HL-60/S4 treated with phorbol 12-myristate 13-acetate at 8.2 ng/mL for 4 days and 3 days (cell line): ENCODE measurements at regions not wholly inside any gene's neighbourhood (a gene's known extent, or its start where the extent isn't known, plus 50 kb on each side); places are given as distances from the start of the nearest gene placed in this dataset.

Experiments used
- in situ Hi-C: fragments of 300-500 bp; cut with MboI; formaldehyde crosslinking; loops from 2 replicates; pipeline ENCODE4 v1.15.0; 2022; ENCODE audit warnings: low sequenced_read_pairs

DNA sequence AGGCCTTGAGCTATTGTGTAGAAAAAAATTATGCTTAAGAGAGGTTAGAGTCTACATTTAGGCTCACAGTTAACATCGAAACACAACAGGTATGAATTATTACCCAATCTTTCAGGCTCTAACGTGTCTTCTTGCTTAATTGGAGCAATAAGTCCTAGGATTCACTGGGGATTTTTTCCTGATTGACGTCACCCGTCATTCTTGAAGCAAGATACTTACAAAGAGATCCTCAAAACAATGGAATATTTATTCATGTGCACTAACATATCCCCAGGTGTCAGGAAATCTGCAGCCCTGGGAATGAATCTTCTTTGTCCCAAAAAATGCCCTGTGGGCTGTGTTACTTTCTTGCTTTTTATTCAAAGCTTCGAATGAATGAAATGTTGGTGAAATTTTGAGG, 413.5 kb downstream of the NFIB start:
- in situ Hi-C loops, result no loop called here

DNA sequence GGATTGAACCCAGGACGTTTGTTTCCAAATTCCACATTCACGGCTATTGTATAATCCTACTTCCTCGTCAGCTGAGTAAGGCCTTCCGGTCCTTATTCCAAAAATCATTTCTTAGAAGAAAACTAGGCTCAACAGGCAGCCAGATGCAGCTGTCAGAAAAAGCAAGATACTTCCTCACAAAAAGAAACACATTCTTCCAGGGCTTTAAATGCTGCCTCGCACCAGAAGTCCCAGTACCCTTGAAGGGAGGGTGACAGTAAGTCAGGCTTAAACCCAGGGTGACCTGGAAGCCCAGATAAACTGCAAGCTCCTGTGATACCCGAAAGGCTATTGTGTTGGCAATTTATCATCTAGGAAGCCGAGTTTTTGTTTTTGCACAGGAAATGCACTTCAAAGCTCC, 414.0 kb downstream of the NFIB start:
- in situ Hi-C loops, result no loop called here

DNA sequence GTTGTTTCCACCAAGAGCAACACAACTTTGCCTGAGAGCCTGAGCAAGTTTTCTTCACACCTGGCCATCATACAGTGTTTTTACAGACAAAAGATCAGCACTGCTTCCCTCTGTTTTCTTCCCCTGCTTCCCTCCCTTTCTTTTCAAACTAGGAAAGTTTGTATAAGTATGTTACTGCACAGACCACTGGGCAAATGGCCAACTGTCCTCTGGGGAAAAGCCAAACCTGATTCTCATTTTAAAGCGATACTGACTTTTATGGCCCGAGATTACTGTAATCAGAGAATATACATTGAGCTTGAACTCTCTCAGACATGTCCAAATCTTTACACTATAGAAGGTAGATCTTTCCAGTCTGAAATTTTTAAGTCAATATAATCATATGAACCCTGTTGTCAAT, 415.0 kb downstream of the NFIB start:
- in situ Hi-C loops, result no loop called here

DNA sequence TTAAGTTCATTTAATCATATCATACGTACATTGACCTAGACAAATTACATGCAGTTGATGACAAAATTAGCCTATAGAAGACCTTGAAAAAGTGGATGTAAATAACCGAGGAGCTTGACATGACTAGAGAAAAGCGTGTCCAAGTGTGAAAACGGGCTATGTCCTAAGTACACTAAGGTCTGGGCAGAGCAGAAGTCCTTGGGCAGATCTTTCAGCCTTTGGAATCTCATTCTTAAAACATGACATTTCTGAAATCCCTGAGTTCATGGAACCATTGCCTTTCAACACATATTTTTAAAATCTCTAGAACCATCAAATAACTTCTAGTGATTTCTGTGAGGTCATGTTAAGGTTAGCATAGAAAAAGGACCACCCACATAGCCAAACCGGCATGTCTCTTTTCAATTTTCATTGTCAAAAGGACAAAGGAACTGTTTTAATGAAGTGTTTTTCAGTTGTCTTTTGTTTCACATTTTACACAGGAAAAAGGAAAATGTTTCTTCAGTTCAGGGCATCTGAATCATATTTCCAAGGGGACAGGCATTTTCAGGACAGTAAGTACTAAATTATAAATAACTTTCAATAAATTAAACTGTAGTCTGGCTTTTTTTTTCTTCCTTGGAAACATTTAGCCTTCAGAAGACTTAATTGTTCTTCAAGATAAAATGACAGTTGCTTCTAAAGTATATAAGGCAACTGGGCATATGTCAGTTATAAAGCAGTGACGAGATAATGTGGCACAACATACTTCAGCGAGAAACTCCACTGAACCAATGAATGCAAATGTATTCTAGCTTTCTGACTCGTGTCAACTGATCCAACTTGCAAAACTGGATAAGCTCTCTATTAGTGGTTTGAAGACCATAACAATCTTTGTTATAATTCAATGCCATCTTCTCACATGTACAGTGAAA, 416.8 kb downstream of the NFIB start:
- in situ Hi-C loops, result no loop called here

DNA sequence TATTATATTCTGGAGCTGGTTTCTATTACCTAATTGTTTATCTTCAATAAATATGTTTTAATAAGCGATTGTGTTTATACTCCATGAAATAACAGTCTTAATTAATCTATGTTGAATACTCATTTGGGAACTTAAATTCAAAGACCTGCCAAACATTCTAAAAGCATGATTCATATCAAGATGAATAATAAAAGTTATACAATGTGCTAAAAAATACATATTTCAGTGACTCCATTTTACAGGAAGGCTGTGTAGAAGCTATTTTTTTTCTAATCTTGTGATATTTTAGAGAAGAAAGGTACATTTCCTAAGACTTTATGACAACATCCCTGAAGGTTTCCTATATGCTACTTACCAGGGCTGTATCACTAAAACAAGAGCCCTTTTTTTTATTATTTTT, 417.9 kb downstream of the NFIB start:
- in situ Hi-C loops, result no loop called here

DNA sequence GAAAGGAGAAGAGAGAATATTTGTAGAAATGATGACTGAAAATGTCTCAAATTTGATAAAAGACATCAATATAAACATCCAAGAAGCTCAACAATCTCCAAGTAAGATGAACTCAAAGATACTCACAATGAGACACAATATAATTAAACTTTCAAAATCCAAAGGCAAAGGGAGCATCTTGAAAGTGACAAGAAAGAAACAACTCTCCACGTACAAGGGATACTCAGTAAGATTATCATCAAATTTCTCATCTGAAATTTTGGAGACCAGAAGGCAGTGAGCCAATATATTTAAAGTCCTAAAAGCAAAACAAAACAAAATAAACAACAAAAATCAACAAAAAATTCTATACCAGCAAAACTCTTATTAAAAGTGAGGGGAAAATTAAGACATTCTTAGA, 428.7 kb downstream of the NFIB start:
- in situ Hi-C loops, result no loop called here

DNA sequence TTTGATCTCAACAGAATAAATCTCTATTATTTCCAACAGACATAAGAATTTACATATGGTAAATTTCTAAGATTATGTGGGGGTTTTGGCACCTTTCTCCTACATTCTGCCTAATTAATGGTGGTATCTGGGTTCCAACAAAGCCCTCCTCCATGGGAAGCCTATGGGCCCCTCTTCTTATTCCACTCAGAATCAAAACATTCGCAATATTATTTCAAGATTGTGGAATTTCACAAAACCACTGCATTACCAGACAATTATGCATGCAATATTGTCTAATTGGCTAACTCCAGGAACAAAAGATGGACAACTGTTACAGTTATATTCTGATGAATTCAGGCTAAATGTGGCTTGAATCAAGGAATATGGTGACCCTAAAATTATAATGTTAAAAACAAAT, 434.0 kb downstream of the NFIB start:
- in situ Hi-C loops, result no loop called here

DNA sequence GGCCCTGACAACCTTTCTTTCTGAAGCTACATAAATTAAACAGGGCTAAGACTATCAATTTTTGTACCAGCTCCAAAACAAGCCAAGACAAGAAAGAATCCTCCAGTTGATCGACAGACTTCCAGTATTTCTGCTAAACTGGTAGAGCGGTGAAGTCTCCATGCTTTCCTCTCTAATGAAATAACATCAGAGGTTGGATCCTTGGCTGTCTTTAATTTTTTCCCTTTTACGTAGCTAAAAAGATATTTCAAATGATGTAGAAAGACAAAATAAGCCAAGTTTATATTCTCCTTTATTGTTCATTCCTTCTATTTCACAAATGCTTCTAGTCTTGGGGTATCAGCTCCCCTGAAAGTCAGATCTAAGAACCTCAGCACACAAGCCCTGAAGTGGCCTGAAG, 434.9 kb downstream of the NFIB start:
- in situ Hi-C loops, result no loop called here

DNA sequence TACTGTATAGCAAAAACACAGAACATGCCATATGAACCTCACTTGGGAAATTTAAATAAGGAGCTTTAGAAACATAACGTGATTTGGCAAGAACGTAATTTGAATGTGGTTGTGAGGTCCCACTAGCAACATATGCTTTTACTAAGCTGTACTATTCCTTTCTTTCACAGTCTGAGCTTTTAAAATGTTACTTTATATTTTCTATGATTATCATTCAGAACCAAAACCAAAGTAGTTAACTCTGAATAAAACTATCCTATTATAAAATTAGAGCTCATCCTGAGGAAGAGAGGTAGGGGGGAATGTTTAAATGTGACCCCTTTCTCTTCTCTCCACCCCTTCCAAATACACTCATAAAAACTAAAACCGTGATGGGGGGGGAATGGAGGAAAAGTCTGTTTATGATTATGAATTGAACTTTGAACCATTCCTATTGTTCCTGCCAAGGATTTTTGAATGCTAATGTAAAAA, 435.7 kb downstream of the NFIB start:
- in situ Hi-C loops, result no loop called here

DNA sequence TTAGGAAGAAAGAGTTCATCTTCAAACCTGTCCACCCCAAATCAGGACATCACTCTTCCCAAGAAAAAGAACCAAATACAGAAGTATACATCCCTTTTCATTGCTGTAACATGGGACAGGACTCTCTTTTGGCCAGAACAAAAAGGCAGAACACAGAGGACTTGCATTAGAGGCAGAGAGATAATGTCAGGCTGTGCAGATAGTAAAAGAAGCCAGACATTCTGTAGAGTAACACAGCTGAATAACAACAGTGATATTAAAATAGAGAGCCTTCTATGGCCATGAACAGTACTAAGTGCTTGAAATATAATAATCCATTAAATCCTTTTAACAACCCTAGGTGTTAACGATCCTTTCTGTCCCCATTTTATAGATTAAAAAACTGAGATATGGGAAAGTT, 437.2 kb downstream of the NFIB start:
- in situ Hi-C loops, result no loop called here

DNA sequence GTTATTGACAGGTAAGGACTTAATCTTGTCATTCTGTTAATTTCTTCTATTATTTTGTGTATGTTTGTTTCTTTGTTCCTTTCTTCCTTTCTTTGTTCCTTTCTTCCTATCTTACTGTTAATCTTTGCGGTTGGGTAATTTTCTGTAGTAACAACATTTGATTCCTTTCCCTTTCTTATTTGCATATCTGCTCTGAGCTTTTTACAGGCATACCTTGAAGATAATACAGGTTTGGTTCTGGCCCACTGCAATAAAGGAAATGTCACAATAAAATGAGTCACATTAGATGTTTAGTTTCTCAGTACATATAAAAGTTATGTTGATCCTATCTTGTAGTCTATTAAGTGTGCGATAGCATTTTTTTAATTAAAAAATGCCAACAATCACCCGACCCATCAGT, 440.7 kb downstream of the NFIB start:
- in situ Hi-C loops, result no loop called here

DNA sequence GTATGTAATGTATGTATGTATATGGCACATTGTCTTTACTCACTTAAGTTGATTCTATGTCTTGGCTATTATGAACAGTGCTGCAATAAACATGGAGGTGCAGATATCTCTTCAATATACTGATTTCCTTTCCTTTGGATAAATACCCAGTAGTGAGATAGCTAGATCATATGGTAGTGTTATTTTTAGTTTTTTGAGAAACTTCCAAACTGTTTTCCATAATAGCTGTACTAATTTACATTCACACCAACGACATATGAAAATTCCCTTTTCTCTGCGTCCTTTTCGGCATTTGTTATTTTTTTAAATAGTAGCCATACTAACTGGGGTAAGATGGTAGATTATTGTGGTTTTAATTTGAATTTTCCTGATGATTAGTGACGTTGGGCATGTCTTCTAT, 445.6 kb downstream of the NFIB start:
- in situ Hi-C loops, result no loop called here

DNA sequence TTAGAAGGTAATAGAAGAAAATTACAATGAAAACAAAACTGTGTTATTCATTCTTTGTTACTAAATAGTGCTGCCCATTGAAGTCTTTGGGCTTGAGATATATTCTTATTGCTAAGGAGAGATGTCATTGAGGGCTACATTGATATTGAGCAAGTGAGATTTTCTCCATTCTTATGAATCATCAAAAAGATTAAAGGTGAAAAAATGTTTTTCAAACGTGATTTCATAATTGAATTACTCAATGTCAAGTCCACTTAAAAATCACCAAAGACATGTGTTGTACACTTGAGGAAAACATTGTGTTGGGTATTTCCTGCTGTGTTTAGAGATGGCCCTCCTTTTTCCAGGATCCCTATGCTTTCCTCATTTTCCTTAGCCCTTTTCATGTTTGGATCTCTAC, 448.1 kb downstream of the NFIB start:
- in situ Hi-C loops, result no loop called here

DNA sequence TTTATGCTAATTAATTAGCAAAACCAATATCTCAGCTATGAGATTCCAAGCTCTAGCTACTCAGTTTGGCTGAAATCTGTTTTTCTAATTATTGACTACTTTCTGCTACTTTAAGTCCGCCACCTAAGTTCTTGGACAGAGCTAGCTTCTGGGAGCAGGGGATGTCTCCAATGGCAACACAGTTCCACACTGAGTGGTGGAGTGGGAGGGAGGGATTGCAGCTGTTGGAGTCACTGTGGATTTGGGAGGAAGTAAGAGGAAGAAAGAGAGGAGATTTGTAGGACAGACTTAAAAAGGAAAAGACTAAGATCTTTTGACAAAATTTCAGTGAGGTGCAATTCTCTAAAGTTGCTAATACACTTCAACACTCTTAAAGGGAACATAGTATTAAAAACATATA, 450.8 kb downstream of the NFIB start:
- in situ Hi-C loops, result no loop called here

DNA sequence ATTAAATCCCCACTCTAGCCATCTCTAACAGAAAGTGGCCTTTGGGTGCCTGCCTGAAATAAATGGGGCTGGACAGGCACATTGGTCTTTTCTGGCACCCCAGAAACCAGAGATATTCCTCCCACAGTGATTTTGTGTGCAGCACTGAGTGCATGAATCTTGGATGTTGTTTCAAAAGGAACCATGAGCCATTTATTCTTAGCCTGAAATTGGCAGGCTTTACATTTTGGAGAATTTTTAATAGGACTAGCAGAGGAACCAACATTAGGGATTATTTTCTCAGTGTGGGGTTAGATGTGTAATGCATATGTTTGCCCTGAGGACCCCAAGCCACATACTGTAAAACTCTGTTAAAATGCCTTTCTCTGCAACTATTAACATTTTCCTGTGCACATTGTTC, 451.3 kb downstream of the NFIB start:
- in situ Hi-C loops, result no loop called here

DNA sequence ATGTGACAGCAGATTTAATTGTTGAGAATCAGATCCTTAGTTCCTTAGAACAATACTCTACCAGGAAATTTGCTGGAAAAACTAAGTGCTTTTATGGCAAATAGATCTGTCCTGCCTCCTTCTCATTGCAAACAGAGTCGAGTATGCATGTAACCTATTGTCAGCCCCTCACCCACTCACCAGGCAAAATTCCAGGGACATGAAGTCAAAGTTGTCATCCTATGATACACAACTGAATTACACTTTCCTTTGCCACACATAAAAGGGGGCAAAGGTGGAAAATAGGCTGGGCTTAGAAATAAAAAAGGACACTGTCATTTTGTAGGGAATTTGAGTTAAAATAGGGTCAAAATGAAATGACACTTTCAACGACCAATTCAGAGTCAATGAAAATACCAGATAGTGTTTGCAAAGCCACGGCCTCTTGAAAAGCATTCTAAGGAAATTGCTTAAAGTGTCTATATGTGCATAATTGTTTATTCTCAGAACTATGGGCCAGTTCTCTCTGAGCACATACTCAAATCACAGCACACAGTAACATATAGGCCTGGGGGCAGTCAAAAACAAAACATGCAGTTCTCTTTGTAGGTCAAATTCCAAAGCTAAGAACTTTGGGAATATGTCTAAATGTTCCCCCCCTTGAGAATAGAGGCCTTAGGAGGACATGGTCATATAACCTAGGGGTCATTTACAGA, 452.8 kb downstream of the NFIB start:
- in situ Hi-C loops, result no loop called here

DNA sequence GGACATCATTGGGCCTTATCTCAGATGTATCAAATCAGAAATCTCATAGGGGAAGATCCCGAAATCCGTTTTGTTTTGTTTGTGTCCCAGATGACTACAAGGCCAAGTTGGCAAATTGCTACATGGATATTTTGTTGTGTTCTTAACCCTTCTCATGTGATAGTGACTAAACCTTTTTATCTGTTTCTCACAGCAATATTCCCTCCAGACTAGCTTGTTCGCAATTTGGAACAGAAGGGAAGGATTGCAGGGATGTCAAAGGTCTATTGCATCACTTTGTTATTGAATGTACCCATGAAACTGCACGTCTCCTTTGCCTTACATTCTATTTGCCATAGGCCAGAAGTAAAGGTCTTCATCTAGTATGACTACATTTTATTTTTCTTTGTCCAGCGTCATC, 453.9 kb downstream of the NFIB start:
- in situ Hi-C loops, result no loop called here

DNA sequence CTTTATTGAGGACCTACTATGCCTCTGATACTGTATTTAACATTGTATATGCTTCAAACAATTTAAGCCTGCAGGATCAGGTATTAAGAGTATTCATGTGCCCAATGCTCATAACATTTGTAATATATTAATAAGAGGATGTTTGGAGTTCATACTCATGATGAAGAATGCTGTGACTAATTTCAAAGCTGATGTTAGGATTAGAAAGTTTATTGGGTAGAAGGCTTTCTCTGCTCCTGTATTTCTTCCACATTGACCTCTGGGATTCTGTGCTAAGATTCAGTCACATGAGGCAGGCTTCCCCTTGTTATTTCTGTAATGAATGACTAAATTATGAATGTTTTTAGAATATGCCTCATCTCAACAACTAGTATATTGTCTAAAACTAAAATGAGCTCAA, 456.4 kb downstream of the NFIB start:
- in situ Hi-C loops, result no loop called here

DNA sequence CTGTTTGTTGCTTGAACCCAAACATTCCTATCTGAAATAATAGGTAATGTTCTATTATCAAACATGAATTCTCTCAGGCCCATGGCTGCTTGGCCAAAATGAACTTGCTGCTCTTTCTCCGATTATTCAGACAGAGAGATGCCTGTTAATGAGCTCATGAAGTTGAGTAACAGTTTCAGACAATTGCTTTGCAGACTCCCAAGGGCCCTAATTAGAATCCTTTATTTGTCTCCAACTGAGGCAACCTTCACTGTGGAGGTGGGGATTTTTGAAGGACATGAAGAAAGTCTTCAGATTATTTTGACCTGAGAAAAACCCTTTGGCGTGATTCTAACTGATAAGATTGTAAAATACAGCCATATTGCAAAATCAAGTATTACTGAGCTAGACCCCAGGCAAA, 466.7 kb downstream of the NFIB start:
- in situ Hi-C loops, result no loop called here

DNA sequence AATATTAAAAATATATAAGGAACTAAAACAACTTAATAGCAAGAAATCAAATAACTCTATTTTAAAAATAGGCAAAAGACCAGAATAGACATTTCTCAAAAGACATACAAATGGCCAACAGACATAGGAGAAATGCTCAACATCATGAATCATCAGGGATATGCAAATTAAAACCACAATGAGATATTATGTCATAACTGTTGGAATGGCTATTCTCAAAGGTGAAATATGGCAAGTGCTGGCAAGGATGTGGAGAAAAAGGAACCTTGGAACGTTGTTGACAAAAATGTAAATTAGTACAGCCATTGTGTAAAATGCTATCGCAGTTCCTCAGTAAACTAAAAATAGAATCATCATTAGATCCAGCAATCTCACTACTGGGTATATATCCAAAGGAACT, 468.5 kb downstream of the NFIB start:
- in situ Hi-C loops, result no loop called here

DNA sequence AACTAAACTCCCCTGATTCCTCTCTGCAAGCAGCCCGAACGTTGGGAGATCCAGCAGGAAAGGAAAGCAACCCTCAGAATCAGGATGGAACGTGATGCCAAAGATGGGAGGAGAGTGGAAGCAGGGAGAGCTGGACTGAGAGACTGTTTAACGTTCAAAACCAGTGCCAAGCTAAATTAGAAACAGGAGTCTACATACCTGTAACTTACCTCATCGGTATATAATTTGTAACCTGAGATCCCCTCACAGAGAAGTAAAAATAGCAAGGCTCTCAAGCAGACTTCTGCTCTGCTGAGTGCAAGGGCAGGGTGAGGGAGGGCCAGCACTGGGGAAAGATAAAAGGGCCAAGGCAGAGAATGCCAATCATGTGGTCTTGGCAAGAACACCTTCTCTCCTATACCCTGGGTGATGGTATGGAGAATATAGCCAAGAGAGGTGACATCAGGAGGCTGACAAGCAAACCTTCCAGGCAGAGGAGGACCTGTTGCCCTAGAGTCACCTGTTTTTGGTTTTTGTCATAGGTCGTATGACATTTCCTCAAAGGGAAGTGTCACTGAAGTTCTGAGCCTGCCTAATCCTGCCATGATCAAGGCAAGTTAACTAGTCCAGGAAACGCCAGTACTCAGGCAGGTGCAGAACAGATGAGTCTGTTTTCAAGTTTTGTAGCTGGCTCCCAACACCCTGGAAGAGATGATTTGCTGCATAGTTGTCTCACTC, 472.0 kb downstream of the NFIB start:
- in situ Hi-C loops, result no loop called here

DNA sequence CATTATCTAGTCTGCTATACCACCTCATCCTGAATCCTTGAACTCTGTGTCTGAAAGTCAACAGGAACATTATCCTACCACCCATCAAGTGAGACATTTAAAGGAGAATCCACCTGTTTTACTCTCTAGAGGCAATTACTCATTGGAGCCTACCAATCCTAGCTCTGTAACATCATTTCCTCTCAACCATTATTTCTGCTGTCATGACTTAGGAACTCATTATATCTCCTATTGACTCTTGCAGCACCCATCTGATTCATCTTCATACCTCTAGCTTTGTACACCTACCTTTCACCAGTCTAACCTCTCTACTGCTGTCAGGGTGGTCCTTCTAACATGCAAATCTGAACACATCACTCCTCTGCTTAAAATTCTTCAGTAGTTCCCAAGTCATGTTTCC, 481.5 kb downstream of the NFIB start:
- in situ Hi-C loops, result no loop called here
